Cardiac muscle cell (in vitro differentiated cells and primary cell): ENCODE measurements at regions not wholly inside any gene's neighbourhood (a gene's known extent, or its start where the extent isn't known, plus 50 kb on each side); places are given as distances from the start of the nearest gene placed in this dataset.

Experiments used
- DNase-seq, 2 donors: peaks; one replicate each; pipeline versions ENCODE4 v3.0.0 to v3.0.0-alpha.2; 2010 to 2017; ENCODE audit warnings: low read depth in 1 of 2, low spot score in 1 of 2
- H3K27ac ChIP-seq: fragments of 200-600 bp; sonication (generic); 2 replicates; pipeline ENCODE4 v1.5.1; 2016
- H3K27me3 ChIP-seq: fragments of 200-600 bp; sonication (generic); 2 replicates; pipeline ENCODE4 v1.6.0; 2016; ENCODE audit warnings: control low read depth
- H3K36me3 ChIP-seq: fragments of 200-600 bp; sonication (generic); 2 replicates; pipeline ENCODE4 v1.5.1; 2016; ENCODE audit warnings: control low read depth
- H3K4me1 ChIP-seq: fragments of 200-600 bp; sonication (generic); 2 replicates; pipeline ENCODE4 v1.8.1; 2017; ENCODE audit warnings: low read depth, mild to moderate bottlenecking, mixed run types
- H3K4me3 ChIP-seq: fragments of 200-600 bp; sonication (generic); 2 replicates; pipeline ENCODE4 v1.5.1; 2016; ENCODE audit warnings: mild to moderate bottlenecking
- H3K9me3 ChIP-seq: fragments of 200-600 bp; sonication (generic); 2 replicates; pipeline ENCODE4 v1.5.1; 2017; ENCODE audit warnings: low read depth, mild to moderate bottlenecking, control low read depth
- TF ChIP-seq, protein P1 (sequence below): IDR thresholded peaks from 2 replicates; pipeline ENCODE4 v1.5.1; 2012; ENCODE audit warnings: low read depth, mild to moderate bottlenecking, low read length

GRCh38 chr4:85062466-85062865 is 96.0 kb upstream of the WDFY3 start:
- H3K4me3 ChIP-seq = no peak overlapping the region
- no peak for DNase-seq
- no peak overlapping the region for H3K27ac ChIP-seq
- TF ChIP-seq, protein P1, sequence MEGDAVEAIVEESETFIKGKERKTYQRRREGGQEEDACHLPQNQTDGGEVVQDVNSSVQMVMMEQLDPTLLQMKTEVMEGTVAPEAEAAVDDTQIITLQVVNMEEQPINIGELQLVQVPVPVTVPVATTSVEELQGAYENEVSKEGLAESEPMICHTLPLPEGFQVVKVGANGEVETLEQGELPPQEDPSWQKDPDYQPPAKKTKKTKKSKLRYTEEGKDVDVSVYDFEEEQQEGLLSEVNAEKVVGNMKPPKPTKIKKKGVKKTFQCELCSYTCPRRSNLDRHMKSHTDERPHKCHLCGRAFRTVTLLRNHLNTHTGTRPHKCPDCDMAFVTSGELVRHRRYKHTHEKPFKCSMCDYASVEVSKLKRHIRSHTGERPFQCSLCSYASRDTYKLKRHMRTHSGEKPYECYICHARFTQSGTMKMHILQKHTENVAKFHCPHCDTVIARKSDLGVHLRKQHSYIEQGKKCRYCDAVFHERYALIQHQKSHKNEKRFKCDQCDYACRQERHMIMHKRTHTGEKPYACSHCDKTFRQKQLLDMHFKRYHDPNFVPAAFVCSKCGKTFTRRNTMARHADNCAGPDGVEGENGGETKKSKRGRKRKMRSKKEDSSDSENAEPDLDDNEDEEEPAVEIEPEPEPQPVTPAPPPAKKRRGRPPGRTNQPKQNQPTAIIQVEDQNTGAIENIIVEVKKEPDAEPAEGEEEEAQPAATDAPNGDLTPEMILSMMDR = no peak
- H3K4me1 ChIP-seq = no peaks in the 10 kb centered on the region
- H3K9me3 ChIP-seq = no peaks in the 10 kb centered on the region
- H3K27me3 ChIP-seq = peaks cover 2% of the 10 kb centered on the region
- H3K36me3 ChIP-seq = no peaks in the 10 kb centered on the region

GRCh38 chr4:85067342-85067741 is 100.9 kb upstream of the WDFY3 start:
- Histone ChIP-seq H3K27me3 (no peaks in the 10 kb centered on the region), H3K4me1 (no peaks in the 10 kb centered on the region), H3K27ac (no peak overlapping the region), H3K9me3 (no peaks in the 10 kb centered on the region), H3K4me3 (no peak overlapping the region), H3K36me3 (no peaks in the 10 kb centered on the region)
- no peak for DNase-seq
- TF ChIP-seq, protein P1 = no peak

DNA sequence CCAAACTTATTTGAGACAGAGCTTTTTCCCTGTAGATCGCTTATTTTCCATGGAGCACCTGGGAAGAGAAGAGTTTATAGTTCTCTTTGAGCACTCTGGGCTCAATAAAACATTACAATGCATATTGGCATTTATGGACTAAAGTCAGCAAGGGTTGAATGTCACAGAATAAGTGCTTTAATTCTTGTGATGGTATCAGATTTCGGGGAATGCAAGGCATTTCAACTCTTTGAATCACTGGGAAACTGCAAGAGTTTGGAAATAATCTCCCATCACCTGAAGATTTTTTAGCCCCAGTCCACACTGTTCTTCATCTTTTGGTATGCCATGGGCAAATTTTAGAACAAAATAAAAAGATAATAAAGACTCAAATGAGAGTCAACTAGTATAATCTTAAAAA is 111.5 kb upstream of the WDFY3 start:
- no peaks in the 10 kb centered on the region for H3K36me3 ChIP-seq
- no peaks in the 10 kb centered on the region for H3K27me3 ChIP-seq
- H3K27ac ChIP-seq = no peak overlapping the region
- no peaks in the 10 kb centered on the region for H3K4me1 ChIP-seq
- DNase-seq = no peak
- TF ChIP-seq, protein P1 = no peak
- H3K9me3 ChIP-seq = no peaks in the 10 kb centered on the region
- no peak overlapping the region for H3K4me3 ChIP-seq

DNA sequence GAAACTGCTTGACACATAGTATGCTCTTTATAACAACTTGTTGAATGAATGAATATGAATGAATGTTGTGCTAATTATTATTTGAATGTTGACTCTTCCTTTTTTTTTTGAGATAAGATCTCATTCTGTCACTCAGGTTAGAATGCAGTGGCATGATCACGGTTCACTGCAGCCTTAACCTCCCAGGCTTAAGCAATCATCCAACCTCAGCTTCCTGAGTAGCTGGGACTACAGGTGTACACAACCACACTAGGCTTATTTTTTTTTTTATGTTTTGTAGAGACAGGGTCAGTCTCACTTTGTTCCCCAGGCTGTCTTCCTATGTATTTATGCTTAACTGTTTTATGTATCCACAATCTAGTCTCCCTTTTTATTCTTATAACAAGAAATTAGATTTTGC is 114.7 kb upstream of the WDFY3 start:
- Histone ChIP-seq H3K36me3 (no peaks in the 10 kb centered on the region), H3K27me3 (no peaks in the 10 kb centered on the region), H3K4me3 (no peak overlapping the region), H3K9me3 (no peaks in the 10 kb centered on the region), H3K27ac (no peak overlapping the region), H3K4me1 (no peaks in the 10 kb centered on the region)
- DNase-seq = no peak
- TF ChIP-seq, protein P1 = no peak

- peak; percentile 81 to 87 for DNase-seq
These were observed 118.0 kb upstream of the WDFY3 start for GRCh38 chr4:85084371-85085094.

More at GRCh38 chr4:85084371-85085094, 118.0 kb upstream of the WDFY3 start:
- no peaks in the 10 kb centered on the region for H3K27me3 ChIP-seq
- no peak overlapping the region for H3K4me3 ChIP-seq
- no peaks in the 10 kb centered on the region for H3K4me1 ChIP-seq
- H3K9me3 ChIP-seq = no peaks in the 10 kb centered on the region
- TF ChIP-seq, protein P1 = peak; percentile 74
- no peak overlapping the region for H3K27ac ChIP-seq
- no peaks in the 10 kb centered on the region for H3K36me3 ChIP-seq
